ENCODE measurements at regions not wholly inside any gene's neighbourhood (a gene's known extent, or its start where the extent isn't known, plus 50 kb on each side); places are given as distances from the start of the nearest gene placed in this dataset.

DNA sequence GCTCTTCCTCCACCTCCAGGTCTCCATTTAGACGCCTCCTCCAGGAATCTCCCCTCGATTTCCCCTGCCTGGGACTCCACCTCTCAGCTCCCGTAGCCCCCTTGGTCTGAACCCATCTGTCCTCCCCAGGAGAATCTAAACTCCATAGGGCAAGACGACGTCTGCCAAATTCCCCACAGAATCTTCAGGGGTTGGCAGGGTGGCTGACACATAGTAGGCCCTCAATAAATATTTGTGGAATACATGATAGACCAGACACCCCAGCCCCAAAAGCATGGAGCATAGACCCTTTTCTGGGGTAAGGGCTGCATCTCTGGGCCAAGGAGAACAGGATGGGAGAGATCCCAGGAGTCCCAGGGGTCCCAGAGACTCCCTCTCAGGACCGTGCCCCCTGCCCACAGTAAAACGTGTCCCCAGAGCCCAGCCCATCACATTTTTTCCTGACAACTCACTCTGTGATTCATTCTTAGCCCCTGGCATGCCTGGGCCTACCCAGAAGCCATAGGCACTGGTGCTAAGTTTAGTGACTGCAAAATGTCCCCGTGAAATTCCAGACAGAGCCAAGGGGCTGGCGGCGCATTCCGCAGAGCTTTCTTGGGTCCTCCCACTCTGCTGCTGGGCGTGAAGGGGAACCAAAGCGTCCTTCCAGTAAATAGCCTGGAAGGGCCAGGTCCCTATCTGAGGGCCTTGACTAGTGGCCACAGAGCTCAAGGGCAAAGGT, 78.0 kb upstream of the SLC6A6 start:
- TF ChIP-seq SUZ12 (IDR thresholded peaks at IDR 0.05; ENCODE audit: extremely low read depth, insufficient read depth, insufficient read length) = no peak
- no peak for TF ChIP-seq YY1 (IDR thresholded peaks at IDR 0.05; ENCODE audit: insufficient read depth, insufficient read length)
- no peak for TF ChIP-seq ZNF274 (IDR thresholded peaks at IDR 0.05; ENCODE audit: low read depth, low read length)
